Medulla oblongata (tissue), 1 donor: ENCODE measurements at regions not wholly inside any gene's neighbourhood (a gene's known extent, or its start where the extent isn't known, plus 50 kb on each side); places are given as distances from the start of the nearest gene placed in this dataset.

ENCODE experiments used
- DNase-seq: peaks from one replicate; pipeline ENCODE4 v3.0.0-alpha.2; 2015; ENCODE audit errors: extremely low spot score

DNA sequence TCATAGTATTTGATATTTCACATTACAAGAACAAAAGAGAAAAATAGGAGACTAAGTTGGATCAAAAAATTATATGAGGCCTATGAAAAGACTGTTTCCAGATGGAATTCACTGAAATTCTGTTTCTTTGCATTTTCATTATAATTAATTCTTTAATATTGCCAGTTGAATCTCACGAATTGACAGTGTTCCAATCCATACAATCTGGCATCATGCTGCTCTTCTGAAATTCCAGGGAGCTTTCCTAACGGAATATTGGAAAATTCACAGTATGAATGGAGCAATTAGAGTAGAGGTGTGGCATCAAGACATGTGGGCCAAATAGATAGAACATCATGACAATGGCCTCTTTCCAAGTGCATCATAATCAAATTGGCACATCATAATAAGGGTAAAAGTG is 1178.9 kb upstream of the WWC1 start:
- no peak for DNase-seq

DNA sequence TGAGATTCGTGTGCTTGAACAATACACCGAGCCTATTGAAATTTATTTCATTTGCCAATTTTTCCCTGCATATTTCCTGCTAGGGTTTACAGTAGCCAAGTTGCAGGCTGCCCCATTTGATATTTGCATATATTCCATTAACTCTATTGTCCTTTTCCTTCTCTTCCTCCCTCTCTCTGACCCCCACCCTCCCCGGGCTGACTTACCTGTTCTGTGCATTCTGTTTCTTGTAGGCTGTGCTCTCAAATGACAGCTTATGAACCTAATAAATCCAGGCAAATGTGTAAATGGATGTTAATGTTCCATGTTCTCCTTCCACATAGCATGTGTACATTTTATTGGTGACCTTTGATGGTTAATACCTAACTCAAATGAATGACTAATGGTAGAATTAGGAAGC is 1169.2 kb upstream of the WWC1 start:
- no peak for DNase-seq

DNA sequence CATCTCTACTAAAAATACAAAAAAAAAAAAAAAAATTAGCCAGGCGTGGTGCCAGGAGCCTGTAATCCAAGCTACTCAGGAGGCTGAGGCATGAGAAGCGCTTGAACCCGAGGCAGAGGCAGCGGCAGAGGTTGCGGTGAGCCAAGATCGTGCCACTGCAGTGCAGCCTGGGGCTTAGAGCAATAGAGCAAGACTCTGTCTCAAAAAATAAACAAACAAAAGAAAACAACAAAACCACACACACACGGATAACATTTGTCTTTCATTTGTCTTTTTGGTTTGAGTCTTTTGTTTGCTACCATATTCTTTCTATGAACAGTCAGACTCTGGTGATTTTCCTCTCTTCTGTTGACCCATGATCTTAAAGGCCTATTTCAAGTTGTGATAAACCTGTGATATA is 1168.3 kb upstream of the WWC1 start:
- DNase-seq: no peak

DNA sequence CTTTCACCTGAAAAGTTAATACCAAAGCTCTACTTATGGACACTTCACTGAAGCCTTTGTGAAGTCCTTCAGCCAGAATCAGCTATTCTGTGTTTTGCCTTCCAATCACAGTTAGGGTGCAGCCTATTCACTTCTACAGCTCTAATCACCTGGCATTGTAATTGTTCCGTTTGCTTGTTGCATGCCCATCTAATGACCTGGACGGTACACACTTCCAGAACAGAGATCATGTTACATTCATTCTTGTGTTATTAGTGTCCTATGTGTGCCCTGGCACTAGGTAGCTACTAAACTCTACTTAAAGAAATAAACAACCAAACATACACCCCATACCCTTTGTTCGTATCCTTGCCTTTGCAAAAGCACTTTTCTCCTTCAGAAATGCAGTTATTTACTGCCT is 1162.9 kb upstream of the WWC1 start:
- no peak for DNase-seq

DNA sequence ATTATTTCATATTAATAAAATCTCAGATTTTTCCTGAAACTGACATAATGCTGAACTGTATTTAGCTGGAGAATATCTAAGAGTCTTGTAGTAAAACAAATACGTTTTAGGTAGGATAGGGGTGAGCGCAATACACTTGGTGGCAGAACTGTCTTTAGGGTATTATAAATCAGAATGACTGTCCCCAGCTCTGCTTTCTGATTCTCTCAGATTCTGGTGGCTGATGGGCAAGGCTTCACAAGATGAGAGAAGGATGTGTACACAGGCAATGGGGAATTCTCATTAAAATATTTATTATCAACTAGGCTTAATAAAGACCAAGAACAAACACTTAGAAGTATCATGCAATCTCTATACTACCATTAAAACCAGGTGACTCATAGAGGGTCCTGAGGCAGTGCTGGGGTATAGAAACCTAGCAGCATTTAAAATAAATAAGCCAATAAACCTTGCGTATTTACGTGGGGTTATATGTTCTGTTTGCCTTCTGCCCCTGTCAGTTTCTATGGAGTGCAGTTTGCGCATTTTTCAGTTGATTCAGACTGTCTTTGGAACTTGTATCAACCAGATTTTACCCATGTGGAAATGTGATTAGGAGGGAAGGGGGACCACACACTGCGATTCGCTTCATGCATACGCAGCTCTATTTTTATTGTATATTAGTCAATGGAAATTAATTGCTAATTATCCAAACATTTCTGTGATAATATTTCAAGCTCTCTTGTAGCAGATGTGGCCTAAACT is 1150.7 kb upstream of the WWC1 start:
- no peak for DNase-seq

DNA sequence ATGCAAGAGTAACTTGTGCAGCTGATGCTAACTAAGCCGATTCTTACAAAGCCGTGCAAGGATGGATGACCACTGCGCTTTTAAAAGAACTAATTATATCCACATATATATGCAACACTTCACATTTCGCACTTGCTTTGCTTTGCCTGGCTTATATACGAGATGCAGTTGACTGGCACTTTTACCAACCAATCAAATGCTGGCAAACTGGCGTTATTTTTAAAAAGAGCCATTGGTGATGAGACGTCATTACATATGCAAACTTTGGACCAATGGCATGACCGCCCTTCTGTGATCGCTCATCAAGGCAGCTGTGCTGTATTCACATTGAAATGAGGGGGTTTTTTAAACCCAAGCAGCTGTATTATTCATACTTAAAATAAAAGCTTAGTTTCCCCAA is 1147.7 kb upstream of the WWC1 start:
- no peak for DNase-seq

DNA sequence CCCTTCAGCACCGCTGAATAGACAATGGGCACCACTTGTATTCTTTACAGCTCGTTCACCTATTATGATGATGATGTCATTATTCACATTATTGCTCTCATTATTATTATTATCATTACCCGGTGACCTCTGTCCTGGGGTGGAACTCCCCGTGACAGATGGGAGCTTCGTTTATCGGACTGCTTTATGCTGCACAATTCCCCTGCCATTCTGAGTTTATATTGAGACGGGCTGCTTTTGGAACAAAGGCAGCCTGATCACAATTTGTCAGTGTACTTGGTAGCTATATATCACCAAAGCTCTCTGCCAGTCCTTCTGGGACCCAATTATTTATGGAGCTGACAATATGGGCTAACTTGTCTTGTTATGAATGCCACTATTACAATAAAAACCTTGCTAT is 1145.6 kb upstream of the WWC1 start:
- DNase-seq: no peak

DNA sequence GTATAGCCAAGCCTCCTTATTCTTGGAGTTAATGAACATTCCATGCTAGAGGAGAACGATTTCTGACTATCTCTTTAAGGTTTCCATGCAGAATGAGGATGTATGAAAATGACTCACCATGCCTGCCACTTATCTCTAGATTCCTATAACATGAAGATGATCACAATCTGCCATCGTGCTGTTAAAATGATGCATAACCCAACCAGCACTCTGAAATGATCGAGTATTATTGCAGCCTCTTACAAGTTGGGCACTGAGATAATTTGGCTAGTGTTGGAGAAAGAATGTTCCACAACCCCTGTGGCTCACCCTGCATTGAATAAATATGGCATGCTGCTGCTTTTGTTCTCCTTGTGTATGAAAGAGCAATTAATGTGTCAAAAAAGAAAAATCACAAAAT is 1143.6 kb upstream of the WWC1 start:
- DNase-seq: no peak

DNA sequence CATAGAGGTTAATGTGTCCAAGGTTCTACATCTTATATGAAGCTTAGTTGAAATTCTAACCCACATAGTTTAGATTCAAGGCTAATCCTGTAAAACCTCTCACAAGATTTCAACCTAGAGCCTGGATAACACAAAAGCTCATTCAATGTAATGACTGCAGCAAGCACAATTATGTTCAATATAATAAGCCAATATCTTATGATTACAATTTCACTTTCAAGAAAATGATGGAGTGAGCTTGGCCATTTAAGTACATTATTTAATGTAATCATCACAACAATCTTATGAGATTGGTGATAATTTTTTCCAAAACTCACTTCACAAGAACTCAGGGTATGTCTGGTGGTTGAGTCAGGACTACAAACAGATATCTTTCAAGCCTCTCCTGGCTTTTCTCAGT is 1140.8 kb upstream of the WWC1 start:
- no peak for DNase-seq

DNA sequence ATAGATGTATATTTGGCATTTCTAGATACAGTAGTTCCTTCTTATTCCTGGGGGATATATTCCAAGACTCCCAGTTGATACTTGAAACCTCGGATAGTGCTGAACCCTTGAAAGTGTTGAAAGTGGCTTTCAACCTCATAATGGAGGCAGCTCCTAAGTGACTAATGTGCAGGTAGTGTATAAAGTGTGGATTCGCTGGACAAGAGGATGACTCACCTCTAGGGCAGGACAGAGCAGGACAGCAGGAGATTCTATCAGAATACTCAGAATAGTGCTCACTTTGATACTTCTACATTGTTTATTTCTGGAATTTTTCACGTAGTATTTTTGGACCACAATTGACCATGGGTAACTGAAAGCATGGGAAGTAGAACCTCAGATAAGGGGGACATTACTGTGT is 1138.9 kb upstream of the WWC1 start:
- no peak for DNase-seq

DNA sequence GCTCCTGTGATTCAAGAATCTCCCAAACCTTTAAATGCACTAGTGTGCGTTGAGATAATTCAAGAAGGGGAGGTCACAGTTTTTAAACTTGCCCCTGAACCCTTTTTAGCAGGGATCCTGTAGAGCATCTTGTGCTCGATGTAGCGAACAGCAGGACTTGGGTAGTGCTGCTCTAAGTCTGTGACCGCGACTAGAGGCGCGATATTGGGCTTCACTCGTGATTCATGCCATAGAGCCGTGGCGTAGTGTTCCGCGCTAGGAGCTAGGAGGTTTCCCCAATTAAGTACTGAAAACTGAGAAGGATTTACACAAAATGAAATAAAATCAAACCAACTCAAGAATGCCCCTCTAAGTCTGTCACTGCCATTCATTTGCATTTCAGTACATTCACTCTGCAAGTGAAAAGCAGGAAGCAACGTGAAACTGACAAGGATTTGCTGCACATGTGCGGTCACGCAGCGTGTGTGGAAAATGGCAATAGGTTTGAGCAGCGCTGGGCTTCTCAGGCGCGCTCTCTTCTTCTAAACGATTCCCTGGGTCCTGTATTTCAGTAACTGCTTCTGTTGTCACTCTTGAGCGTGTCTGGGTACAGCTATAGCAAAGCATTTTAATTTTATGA is 1135.9 kb upstream of the WWC1 start:
- DNase-seq: no peak

DNA sequence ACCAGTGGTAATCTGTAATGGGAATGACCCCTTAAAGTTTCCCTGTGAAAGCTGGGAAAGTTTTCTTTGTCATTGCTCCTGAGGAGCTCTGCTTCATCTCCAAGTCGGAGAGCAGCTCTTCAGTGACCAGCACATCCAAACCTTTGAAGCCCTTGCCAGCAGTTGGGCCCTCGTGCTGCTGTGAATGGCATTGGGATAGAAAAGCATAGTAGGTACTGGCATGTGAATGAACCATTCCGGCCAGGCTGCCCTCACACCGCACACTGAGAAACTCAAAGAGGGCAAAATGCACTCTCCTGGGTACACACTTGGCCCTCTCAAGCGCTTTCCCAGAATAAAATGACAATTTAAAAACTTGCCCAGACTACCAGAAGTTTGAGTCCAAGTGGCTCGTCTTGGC is 1135.0 kb upstream of the WWC1 start:
- peak; percentile 56 for DNase-seq

DNA sequence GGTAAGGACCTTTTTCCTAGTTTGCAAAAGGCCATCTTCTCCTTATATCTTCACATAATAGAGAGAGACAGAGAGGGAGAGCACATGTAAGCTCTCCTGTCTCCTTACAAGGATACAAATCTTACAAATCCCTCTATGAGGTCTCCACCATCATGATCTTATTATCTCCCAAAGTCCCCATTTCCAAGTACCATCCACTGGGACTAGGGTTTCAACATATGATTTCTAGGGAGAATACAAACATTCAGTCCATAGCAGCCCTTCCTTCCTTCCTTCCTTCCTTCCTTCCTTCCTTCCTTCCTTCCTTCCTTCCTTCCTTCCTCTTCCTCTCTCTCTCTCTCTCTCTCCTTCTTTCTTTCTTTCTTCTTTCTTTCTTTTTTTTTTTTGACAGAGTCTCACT is 1132.9 kb upstream of the WWC1 start:
- DNase-seq: no peak

DNA sequence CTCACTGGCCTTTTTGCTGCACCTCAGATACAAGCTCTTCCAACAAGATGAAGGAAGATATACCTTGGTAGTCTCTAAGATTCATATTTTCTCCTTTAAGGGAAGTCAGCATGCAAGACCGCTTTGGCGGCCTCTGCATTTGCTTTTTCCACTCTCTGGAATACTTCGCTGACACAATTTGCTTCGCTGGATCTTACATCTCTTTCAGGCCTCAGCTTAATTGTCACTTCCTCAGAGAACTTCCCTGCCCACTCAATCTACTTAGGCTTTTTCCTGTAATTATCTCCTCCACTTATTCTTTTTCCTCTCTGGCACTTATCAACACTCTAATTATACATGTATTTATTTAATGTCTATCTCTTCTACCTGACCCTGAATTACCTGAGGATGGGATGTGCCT is 1131.1 kb upstream of the WWC1 start:
- DNase-seq: no peak

DNA sequence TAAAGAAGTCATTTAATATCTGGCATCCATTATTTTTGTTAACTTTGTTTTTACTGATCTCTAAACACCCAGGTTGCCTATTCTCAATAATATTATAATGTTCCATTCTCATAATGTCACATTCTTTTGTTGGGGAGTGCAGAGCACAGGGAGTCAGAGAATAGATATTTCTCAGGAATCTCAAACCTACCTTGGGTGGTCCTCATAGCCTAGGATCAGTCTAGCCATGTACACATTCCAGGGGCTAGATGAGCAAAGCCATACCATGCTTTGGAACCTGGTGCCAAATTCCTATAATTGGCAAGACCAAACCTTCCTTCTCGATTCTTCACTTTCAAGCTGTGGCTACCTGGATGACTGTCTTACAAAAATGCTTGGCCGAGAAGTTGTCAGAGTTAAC is 1124.7 kb upstream of the WWC1 start:
- DNase-seq: no peak

DNA sequence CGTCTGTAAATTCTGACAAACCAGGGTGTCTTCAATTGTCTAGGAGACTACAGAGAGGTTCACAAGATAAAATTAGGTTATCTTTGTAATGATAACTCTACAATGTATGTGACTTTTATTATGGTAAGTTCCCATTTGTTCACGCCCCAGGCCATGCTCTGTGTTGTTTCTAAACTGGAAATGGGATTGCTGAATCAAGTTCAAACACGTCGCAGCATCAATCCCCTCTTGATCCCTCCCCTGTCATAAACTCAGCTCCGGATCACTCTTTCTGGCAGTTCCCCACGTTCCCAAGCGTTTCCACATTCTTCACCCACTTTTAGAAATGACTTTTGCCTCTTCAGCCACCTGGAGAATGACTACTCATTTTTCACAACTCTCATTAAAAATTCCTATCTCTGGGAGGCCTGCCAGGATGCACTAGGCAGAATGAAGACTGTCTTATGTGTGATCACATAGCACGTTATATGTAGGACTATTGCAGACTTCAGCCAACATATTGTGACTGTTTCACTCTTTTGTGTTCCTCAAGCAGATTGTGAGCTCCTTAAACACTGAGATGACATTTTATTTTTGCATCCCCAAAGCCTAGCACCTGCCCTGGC is 1124.2 kb upstream of the WWC1 start:
- DNase-seq: no peak

DNA sequence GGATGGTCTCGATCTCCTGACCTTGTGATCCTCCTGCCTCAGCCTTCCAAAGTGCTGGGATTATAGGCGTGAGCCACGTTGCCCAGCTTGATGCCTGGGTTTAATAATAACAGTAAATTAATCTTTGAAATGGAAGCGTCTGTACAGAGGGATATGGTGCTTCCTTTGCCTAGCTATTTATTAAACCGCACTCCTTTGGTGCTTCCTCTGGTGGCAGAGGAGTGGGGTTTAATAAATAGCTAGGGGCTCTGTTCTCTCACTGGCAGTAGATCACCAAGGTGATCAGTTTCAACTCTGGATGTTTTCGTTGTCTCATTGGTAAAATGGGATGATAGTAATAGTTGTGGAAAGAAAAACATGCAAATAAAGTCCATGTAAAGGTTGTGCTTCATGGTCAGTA is 1122.5 kb upstream of the WWC1 start:
- no peak for DNase-seq

DNA sequence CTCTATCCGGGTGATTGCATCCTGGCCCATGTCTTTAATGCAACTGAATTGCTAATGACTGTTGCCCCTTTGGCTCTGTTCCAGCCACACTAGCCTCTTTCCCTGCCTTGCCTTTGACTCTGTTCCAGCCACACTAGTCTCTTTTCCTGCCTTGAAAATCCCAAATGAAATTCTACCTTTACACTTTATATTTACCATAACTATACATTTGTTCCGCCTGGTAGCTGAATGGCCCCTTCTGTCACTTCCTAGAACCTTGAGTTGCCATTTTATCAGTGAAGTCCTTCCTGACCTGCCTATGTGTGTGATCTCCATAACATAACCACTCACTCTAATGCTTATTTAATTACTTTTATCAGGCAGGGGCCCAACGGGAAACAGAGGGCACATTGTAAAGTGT is 1120.4 kb upstream of the WWC1 start:
- no peak for DNase-seq

DNA sequence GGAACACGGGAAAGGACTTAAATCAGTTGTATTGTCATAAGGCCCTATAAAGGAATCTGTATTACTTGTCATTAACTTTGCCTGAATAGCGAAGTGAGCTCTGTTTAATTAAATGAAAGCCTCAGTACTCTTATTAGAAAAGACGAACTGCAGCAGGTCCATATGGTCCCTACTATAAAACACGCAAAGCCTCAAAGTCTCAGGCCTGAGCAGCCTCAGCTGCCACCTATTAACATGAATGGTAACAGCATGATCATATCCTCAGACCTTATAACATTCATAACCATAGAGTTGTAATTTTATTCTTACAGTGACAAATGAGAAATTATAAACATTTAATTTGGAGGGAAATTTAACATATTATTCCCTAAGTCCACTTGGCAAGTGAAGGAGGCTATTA is 1113.7 kb upstream of the WWC1 start:
- no peak for DNase-seq

DNA sequence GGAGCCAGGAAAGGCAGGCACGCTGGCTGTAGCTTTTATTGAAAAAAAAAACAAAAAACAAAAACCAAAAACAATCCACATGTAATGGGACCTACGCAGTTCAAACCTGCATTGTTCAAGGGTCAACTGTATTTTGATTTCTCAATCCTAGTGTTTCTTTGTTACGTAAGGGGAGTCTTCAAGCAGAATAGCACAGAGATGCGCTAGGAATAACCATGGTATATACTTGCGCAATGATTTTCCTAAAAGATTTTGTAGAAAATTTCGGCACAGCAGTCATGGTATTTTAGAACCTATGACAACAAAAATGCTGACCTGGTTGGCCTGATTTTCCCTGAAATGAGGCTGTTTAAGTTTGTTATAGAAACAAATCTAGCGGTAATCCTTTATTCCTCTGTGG is 1110.5 kb upstream of the WWC1 start:
- no peak for DNase-seq

DNA sequence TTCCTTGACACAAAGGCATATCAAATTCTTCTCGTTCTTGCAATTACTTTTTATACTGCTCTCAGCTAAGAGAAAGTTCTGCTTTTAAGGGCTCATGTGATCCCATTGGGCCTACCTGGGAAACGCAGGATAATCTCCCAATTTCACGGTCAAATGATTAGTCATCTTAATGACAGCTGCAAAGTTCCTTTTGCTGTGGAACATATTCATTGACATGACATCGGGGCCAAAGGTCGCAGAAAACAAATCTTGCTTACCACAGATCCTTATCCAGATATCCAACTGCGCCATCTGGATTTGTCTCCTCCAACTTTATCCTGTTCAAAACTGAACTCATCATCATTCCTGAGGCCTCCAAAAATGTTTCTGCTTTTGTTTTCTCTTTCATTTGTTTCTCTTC is 1085.6 kb upstream of the WWC1 start:
- DNase-seq: no peak

DNA sequence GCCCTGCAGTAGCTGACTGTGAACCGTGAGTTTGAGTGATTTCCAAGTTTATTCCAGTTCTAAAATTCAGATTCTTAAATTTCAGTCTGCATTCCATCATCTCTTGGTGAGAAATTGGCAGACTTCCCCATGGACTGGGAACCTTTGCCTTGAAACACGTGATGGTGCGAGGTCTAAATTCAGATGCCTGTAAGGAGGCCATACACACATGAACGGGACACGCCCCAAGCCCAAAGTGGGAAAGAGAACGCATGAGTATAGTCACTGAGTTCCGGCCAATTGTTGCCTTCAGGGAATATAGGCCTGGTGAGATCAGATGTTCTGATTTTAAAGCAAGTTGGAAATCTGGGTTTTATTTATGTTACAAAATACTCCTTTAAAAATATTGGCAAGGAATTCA is 1084.4 kb upstream of the WWC1 start:
- no peak for DNase-seq

DNA sequence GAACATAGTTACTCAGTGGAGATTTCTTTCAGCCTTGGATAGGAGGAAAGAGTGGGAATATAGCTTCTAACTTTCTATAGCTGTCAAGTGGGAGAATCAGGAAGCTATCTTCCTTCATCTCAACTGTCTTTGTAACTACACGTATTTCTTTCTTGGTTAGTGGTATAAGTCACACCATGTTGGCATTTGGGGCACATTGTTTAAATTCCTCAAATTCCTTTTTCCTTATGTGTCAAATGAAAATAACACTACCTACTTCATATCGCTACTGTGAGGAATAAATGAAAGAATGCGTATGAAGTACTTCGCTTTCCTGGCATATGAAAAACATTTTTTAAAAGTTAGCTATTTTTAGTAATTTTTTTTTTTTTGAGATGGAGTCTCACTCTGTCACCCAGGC is 1082.5 kb upstream of the WWC1 start:
- DNase-seq: no peak
